Stromal cell of bone marrow (primary cell): ENCODE measurements at regions not wholly inside any gene's neighbourhood (a gene's known extent, or its start where the extent isn't known, plus 50 kb on each side); places are given as distances from the start of the nearest gene placed in this dataset.
"Not testable (repeated sequence)": the region's sequence is repeated elsewhere in the genome, so short reads cannot be mapped to it uniquely, and the experiment has no call there.

Experiments
- DNase-seq: peaks from one replicate; pipeline ENCODE4 v3.0.0-alpha.2; 2012; ENCODE audit warnings: low read depth

DNA sequence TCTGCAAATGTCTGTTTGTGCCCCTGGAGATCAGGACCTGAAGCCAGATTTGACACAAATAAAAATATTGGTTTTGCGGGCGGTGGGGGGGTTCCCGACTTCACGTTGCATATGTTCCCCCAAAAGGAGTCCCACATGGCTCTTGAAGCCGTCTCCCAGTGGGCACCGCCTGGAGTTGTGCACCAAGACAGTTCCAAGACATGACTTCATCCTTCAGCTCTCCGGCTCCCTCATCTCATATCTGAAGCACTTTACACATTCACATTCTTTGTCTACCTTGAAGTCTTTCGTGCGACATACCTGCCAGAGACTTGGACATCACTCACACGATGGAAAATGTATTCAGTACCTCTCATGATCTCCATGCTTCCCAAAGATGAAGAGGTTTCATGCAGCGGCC is 362.8 kb upstream of the FOXK1 start:
- no peak for DNase-seq

DNA sequence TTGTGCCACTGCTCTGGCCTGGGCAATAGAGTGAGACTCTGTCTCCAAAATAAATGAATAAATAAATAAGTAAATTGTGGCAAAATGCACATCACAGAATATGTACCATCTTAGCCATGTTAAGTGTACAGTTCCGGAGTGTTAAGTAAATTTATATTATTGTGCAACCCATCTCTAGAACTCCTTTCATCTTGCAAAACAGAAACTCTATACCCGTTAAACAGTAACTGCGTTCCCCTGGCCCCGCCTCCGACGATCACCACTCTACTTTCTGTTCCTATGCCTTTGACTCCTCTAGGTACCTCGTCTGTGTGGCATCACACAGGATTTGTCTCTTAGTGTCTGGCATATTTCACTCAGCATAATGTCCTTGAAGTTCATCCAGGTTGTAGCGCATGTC is 356.4 kb upstream of the FOXK1 start:
- no peak for DNase-seq

DNA sequence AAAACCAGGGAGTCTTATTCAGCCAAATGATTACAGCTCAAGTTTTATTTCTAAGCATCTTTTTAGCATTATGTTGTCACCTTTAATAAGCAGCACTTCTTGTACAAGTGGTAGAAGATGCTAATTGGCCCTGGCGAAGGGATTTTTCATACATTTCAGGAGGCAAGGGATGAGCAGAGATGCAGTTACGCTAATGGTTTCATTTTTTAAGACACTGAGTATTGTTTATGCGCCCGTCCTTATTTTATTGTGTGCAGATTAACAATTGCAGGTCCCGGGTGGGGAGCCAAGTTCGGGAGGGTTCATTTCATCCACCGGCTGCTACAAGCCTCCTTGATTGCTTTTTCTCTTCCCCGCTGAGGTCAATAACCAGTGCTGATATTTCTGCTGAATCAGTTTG is 350.4 kb upstream of the FOXK1 start:
- DNase-seq, result no peak

DNA sequence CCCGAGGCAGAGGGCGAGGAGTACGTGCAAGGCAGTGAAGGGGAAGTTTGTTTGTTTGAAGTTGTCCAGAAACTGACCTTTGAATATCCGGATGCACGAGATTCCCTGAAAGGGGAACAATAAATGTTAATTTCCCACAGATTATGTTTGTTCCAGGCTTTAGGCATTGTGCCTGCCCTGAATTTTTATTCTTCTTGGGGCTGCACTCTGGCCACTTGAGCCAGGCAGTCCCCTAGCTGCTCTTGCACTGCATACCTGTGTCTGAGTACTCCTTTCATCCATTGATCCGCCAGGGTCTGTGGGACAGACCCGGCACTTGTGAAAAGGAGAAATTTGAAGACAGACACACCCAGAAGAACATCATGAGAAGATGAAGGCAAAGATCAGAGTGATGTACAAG is 343.5 kb upstream of the FOXK1 start:
- DNase-seq, result no peak

DNA sequence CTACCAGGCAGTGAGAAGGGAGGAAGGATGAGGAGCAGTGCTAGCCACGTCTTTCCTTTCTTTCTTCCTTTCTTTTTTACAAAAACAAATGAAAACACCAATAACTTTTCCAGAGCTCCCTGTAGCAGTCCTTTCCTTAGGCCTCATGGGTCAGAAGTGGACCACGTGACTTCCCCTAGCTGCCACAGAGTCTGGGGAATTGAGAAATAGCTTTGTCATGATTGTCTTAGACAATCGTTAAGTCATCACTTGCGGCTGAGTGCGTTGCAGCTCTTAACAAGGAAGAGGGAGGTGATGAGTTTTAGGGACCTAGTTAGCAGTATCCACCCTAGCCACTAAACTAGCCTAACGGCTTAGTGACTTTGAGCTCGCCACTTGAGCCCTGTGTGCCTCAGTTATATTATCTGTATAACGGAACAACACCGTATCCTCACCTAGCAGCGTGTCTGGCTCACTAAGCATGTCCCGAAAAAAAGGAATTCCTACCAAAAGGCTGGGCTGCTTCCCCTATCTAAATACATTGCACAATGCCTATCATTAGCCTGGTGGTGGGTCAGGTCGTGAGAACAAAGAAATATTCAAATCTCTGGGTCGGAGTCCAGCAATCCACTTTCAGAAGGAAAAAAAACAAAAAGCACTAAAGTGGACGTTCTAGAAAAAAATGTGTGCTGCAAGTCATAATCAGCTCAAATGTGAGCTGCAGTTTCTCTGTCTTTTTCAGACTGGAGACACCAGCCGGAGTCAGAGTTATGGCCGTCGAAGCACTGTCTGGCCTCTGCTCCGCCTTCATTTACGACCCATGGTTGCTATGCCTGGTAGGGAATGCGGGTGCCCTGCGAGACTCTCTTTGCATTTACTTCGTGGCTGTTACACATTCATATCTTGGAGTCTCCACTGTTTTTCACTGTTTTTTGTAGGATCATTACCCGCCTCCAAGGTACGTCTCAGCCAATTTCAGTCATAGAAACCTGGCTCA is 338.5 kb upstream of the FOXK1 start:
- DNase-seq, result no peak

- no peak for DNase-seq
Measured at GRCh38 chr7:4345004-4345403, 337.1 kb upstream of the FOXK1 start.

DNA sequence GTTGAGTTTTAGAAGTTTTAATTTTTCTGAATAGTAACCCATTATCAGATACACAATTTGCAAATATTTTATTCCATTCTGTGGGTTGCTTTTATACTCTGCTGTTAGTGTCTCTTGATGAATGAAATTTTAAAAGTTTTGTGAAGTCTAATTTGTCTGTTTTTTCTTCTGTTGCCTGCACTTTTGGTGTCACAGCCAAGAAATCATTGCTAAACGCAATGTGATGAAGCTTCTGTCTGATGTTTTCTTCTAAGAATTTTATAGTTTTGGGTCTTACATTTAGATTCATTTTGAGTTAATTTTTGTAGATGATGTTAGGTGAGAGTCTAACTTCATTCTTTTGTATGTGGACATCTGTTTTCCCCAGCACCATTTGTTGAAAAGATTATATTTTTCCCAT is 330.0 kb upstream of the FOXK1 start:
- DNase-seq, result no peak

- DNase-seq, result no peak
Measured at GRCh38 chr7:4361774-4362173, 320.3 kb upstream of the FOXK1 start.

GRCh38 chr7:4383584-4383983 is 298.5 kb upstream of the FOXK1 start:
- no peak for DNase-seq

DNA sequence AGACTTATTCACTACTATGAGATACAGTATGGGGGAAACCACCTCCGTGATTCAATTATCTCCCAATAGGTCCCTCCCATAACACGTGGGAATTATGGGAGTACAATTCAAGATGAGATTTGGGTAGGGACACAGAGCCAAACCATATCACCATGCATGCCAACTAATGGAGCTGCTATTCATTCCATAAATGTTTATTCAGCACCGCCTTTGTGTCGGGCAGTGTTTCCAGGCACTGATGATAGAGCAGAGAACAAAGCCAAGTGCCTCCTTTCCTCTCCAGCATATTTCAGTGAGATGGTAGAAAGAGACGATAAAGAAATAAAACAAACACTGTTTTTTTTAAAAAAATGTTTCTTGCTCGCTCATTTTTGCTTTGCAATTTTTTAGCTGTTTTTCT is 295.9 kb upstream of the FOXK1 start:
- DNase-seq, result no peak

- not testable (repeated sequence) for DNase-seq
Measured at GRCh38 chr7:4391103-4391502, 291.0 kb upstream of the FOXK1 start.

GRCh38 chr7:4394736-4395135 is 287.4 kb upstream of the FOXK1 start:
- no peak for DNase-seq

DNA sequence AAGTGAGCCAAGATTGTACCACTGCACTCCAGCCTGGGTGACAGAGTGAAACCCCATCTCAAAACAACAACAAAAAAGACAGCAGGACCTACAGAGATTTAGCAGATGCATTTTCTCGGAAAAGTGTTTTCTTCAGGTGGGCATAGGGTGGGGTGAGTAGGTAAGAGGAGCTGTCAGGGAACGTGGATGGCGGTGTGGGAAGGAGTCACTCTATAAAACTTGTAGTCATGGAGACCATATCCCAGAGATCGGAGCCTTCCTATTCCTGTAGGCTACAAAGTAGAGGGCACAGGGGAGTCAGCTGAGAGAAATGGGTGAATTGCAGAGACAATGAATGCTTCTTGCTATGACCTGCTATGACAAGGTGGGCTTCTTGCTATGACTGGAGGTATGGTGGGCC is 283.0 kb upstream of the FOXK1 start:
- DNase-seq, result no peak

DNA sequence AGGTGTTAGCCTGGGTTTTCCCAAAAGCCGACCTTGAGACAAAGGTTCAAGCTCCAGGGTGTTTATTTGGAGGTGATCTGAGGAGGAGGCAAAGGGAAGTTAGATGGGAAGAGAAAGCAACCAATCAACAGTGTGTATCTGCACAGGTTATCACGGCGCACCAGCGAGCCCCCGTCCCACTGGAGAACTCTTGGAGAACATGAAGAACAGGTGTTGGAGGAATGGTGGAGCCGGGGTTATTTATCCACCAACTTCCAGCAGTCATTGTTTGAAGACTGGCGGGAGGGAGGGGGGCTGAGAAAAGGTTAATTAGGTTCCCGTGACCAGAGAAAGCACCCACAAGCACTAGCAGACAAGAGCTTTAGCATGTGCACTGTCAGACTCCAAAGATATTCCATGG is 282.5 kb upstream of the FOXK1 start:
- DNase-seq, result no peak

DNA sequence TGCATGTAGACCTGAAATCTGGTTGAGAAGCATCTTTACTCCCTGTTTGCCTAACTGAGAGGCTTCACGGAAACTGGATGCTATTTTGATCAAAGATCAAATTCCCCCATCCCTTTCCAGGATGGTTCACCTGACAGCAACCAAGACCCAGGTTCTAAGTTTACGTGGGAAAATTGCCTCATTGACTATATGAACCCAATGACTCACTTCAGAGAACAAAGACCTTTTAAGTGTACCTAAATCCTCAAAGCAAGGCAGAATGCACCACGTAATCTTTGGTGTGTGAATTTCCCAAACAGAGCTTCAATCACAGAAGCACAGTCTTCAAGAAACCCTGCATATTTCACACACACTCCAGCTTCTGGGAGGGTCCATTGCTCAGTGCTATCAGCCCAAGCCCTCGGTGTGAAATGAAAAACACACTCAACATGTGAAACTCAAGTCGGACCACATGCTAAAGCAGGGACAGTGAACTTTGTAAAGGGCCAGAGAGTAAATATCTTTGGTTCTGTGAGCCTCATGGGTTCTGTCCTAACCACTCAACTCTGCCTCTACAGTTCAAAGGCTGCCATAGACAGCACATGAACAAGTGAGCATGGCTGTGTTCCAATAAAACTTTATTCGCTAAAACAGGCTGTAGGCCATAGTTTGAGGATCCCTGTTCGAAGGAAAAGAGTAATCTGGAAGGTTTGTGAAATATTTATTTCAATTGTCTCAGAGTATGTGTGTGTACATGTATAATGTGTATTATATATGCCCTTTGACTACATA is 275.6 kb upstream of the FOXK1 start:
- no peak for DNase-seq

GRCh38 chr7:4409946-4410345 is 272.1 kb upstream of the FOXK1 start:
- DNase-seq, result no peak

DNA sequence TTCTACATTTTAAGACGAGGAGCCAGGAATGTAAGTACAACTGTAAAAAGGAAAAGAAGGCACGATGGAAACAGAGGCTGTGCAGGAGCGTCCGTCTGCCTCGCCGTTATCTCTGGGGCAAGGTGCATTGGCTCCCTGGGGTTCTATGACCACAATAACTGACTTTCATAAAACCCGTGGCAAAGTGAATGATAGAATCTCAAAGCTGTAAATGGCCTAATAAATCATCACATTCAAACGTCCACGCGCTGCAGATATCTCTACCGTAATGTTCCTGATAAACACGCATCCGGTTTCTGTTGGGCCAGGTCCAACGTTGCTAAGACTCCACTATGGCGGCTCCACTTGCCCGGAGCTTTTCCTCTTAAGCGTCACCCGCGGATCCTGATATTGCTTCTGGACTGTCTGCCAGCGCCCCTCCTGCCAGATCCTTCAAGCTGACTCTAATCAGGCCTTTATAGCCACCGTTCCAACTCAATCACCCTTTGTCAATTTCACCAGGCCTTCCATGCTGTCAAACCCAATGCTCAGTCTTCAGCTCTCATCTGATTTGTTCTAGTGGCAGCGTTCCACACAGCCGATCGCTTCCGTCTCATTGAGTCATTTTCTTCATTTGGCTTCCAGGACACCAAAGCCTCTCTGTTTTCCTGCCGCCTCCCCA is 265.6 kb upstream of the FOXK1 start:
- no peak for DNase-seq

DNA sequence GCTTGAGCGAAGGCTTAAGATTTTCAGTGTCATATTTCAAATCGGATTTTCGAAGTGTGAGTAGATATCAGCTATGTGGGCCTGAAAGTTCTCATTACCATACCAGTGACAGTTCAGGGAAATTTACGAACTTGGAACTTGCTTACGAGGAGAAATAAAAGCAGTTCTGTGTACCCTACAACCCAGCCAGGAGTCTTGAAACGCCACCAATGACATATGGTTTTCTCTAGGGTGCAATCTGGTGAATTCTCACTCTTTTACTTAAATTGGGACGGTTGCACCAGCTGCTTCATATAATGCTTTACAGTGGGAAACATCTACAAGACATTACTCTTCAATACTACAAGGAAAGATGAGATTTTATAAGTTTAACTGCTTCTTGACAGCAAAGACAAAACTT is 253.6 kb upstream of the FOXK1 start:
- DNase-seq, result no peak

- no peak for DNase-seq
Measured at GRCh38 chr7:4430227-4430626, 251.9 kb upstream of the FOXK1 start.

- DNase-seq, result no peak
Measured at GRCh38 chr7:4434306-4434705, 247.8 kb upstream of the FOXK1 start.

- DNase-seq, result no peak
Measured at GRCh38 chr7:4436361-4436895, 245.7 kb upstream of the FOXK1 start.

DNA sequence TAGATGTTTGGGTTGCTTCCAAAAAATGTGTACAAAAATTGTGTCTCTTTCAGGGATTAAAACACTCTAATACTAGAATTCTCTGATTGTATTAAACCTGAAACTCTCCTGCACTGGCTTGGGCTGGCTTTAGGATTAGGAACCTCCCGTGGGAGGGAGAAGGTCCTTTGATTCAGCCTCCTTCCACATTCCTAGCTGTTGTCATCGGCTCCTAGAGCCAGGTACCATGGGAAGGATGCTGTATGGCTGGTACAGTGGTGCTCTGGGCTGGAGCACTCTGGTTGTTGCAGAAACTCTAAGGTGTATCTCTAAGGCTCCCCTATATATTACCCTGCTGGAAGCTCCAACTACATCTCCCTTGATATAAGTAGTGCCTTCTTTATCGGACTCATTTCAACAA is 245.2 kb upstream of the FOXK1 start:
- no peak for DNase-seq

DNA sequence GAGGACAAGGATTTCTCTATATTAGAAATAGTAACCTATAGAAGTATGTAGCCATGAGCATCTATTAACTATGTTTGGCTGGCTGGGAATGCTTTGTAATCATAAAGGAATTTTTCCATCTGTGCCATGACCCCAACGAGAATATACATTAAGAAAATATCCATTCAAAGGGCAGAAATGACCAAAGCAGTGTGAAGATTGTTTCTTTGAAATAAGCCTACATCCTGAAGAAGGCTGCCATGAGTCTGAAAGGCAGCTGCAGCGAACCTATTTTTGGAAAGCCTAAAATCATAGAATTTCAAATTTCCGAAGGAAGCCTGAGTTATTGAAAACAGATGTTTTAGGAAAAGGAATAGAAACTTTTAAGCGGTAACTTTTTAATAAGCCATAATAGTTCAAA is 244.2 kb upstream of the FOXK1 start:
- no peak for DNase-seq
